Kidney tubule cell (primary cell): ENCODE measurements at regions not wholly inside any gene's neighbourhood (a gene's known extent, or its start where the extent isn't known, plus 50 kb on each side); places are given as distances from the start of the nearest gene placed in this dataset.
"Not testable (repeated sequence)": the region's sequence is repeated elsewhere in the genome, so short reads cannot be mapped to it uniquely, and the experiment has no call there.

Source experiments
- DNase-seq: peaks from one replicate; pipeline ENCODE4 v3.0.0-alpha.2; 2018; ENCODE audit warnings: low spot score

- no peak for DNase-seq
Observed at GRCh38 chr10:8128511-8128910, 74.0 kb downstream of the GATA3 start.

DNA sequence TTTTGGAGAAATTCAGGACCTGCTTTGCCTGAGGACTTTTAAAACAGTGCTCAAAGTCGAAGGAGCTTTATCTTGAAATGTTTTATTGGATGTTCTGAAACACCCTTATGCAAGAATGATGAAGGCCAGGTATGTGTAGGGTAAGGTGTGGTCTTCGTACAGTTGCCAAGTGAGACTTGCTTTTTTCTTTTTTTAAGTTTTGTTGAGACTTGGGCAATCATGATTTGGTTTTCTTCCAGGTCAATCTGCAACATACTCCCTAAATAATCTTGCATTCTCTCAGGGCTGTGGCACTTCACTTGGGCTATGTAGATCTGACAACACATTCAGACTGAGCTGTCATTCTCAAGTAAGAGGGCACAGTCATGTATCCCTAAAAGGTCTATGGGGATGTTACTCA, 75.0 kb downstream of the GATA3 start:
- no peak for DNase-seq

DNA sequence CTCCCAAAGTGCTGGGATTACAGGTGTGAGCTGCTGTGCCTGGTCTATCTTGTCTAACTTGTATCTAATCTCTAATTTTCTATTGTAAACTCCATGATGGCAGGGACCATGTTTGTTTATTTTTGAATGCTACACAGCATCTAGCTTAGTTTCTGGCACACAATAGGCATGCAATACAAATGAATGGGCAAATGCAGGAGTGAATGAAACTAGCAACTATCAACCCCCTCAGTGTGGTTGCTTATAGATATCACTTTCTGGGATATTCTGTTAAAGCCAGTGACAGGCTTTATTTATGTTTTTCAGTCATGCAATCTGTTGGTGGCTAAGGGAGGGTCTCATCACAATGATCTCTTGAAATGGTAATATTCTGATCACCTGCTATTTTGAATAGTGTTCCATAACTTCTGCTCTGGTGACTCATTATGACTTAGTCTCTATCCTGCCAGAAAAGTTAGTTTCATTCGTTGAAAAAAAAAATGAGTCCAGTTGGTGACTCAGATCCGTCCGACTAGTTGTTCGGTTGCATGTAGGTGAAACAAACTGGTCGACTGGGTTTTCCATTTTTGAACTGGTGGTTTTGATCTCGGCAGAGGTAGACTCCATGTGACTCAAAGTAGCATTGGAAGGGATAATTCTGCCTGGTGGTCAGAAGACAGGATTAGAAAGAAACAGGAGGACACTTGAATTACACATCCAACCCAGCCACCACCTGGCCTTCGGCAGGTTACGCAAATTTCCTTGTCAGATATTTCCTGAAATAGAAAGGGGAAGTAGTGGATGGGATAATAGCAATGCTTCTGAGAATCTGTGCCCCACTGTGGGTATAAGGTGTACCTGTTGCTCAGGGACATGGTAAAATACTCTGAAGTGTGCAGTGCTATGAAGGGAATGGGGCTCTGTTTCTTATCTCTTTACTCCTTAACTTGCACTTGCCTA, 76.8 kb downstream of the GATA3 start:
- peak; percentile 68 for DNase-seq

DNA sequence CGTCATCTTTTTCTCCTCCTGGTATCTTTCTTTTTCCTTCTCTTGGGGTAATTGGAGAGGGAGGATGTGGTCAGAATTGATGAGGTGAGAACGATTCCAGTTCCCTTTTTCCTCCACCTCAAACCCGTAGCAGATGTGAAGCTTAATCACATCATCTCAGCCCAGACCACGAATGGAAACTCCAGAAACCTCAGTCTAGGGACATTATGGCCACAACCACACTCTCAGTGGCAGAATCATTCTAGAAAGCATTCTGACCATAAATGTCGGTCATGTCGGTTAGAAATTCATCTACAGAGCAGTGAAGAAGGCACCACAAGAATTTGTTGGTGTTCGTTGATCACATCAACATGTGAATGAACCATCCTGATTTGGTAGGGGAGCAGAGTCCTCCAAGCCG, 78.7 kb downstream of the GATA3 start:
- no peak for DNase-seq

DNA sequence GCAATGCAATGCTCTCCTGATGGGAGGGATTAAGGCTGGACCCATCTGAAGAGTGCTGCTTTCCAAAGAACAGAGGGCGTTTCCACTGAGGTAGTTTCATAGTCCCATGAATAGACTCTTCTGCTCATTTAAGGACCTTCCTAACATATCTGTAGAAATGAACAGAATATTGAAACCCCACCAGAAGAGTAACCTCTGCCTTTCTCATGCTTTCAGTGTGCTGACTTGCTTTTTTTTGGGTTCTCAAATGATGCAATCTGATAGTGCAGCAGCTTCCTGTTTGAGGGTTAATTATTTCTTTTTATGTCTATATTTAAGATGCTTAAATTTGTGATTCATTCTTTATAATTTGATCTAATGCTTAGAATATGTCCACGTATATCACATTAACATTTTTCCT, 82.2 kb downstream of the GATA3 start:
- no peak for DNase-seq

DNA sequence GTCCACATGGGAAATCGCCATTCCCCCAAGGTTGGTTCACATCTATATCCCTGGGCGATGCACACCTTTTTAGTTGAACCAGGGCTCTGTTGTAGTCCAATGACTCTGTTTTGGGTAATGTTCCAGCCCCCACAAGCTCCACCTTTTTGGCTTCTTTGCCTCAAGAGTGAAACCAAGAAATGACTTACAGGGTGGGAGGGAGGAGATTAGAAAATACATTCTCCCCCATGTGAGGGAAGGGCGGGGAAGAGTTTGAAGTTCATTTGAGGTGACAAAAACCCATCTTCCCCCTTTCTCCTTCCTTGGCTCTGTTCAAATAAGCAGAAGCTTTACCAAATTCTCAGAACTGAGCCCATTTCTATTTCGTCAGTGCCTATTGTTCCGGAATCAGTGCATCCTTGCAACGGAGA, 82.8 kb downstream of the GATA3 start:
- DNase-seq = no peak

GRCh38 chr10:8137726-8138125, 83.2 kb downstream of the GATA3 start:
- no peak for DNase-seq

- peak; percentile 45 for DNase-seq
Observed at GRCh38 chr10:8138471-8138870, 84.0 kb downstream of the GATA3 start.

DNA sequence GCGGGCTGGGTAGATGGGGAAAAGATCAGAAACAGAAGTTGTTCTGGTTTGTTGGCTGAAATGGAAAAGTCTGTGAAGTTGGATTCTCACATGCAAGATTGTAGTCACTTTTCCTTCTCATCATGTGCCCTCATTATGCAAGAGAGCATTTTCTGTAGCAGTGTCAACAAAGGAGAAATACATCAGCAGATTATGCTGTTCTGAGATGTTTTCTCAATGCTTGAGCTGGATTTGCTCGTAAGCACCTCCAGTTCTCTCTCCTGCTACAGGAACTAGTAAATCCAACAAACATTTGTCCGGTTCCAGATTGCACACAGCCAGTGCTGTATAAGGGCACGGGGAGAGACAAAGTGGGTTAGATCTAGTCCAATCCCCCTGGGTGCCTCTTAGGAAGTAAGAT, 90.0 kb downstream of the GATA3 start:
- no peak for DNase-seq

- peak; percentile 49 for DNase-seq
Observed at GRCh38 chr10:8146650-8147049, 92.2 kb downstream of the GATA3 start.

DNA sequence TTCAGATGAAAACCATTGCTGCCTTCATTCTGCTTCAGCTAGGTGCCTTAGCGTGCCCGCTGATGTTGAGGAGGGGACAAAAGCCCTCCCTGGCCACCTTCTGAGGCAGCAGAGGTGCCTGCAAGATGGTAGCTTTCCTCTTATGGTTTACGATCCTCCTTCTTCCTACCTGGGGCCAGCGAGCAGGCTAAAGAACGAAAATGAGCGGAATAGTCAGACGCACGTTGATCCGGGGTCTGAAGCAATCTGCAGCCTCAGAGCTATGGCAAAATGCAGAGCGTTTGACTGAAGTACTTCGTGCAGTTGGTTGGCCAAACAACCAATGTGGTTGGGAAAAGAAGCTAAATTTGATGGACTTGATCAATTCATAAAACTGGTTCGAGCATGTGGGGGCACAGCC, 95.5 kb downstream of the GATA3 start:
- no peak for DNase-seq

GRCh38 chr10:8150401-8150905, 96.0 kb downstream of the GATA3 start:
- no peak for DNase-seq

- DNase-seq = no peak
Observed at GRCh38 chr10:8151086-8151485, 96.6 kb downstream of the GATA3 start.

DNA sequence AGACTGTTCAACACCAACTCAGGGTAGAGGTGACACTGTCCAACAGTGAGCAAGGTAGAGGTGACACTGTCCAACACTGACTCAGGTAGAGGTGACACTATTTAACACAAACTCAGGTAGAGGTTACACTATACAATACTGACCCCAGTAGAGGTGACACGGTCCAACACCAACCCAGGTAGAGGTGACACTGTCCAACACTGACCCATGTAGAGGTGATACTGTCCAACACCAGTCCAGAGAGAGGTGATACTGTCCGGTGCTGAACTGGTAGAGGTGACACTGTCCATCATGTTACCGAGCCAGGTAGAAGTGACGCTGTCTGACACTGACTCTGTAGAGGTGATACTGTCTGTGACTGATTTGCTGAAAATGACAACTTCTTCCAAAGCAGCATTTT, 102.4 kb downstream of the GATA3 start:
- DNase-seq = no peak

- DNase-seq = peak; percentile 39
Observed at GRCh38 chr10:8158193-8159071, 103.9 kb downstream of the GATA3 start.

GRCh38 chr10:8159341-8160165, 105.1 kb downstream of the GATA3 start:
- DNase-seq = peak; percentile 56

DNA sequence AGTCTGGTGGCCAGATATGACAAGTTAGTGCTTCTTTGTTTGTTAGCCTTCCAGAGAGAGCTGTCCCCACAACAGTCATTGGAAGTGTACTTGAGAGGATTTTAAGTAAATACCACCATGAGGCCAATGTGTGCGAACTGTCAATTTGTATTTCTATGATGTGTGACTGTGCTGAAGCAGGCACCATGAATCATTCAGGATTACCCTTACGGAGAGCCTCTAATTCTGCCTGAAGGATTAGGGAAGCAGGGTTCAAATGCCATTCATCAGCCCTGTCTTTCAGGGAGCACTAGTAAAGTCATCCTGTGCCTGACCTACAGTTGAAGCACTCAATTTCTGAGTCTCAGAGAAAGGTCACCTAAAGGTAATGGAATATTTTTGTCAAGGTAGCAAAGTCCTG, 109.3 kb downstream of the GATA3 start:
- no peak for DNase-seq

- not testable (repeated sequence) for DNase-seq
Observed at GRCh38 chr10:8164640-8165039, 110.2 kb downstream of the GATA3 start.

DNA sequence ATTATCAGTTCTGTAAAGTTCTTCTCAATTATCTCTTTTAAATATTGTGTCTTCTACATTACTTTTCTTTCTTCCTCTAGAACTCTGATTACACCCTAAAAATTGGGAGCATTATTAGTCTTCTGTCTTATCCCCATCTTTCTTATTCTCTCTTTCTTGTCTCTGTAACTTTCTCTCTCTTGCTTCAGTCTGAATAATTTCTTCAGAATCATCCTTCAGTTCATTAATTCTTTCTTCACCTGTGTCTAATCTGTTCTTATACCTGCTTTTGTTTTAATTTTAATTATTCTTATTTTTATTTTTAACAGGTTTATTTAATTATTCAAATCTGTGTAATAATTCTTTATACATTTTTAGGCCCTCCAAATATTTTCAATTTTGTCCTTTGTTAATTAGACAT, 114.3 kb downstream of the GATA3 start:
- no peak for DNase-seq

- no peak for DNase-seq
Observed at GRCh38 chr10:8171008-8171407, 116.5 kb downstream of the GATA3 start.

- DNase-seq = no peak
Observed at GRCh38 chr10:8172604-8173003, 118.1 kb downstream of the GATA3 start.
